NT2/D1 (cell line): ENCODE measurements at regions not wholly inside any gene's neighbourhood (a gene's known extent, or its start where the extent isn't known, plus 50 kb on each side); places are given as distances from the start of the nearest gene placed in this dataset.

Experiments
- SUZ12 ChIP-seq: IDR thresholded peaks from 2 replicates; pipeline ENCODE4 v1.6.1; 2011; ENCODE audit not compliant: insufficient read length, insufficient read depth; ENCODE audit errors: extremely low read depth
- YY1 ChIP-seq: IDR thresholded peaks from 2 replicates; pipeline ENCODE4 v1.6.1; 2011; ENCODE audit not compliant: insufficient read length, insufficient read depth
- ZNF274 ChIP-seq: IDR thresholded peaks from 2 replicates; pipeline ENCODE4 v1.6.1; 2011; ENCODE audit warnings: mild to moderate bottlenecking, low read depth, low read length

- no peak for TF ChIP-seq ZNF274
- no peak for TF ChIP-seq YY1
- TF ChIP-seq SUZ12: no peak
Observed at GRCh38 chr20:25992146-25992545, 295.5 kb upstream of the ZNF337 start.
